Adrenal gland (tissue), 5 donors: ENCODE measurements at regions not wholly inside any gene's neighbourhood (a gene's known extent, or its start where the extent isn't known, plus 50 kb on each side); places are given as distances from the start of the nearest gene placed in this dataset.

Source experiments
- CTCF ChIP-seq, 6 experiments: fragments of 450-650 bp in 4 of 6; fragments of 200-600 bp in 2 of 6; sonication (generic) in 1 of 6; IDR thresholded peaks; 1 replicate in 5 of 6; 2 replicates in 1 of 6; pipeline versions ENCODE4 v1.5.1 to v1.8.0; 2016 to 2021; ENCODE audit warnings: antibody characterized with exemption in 6 of 6, mild to moderate bottlenecking in 2 of 6, moderate library complexity in 1 of 6
- POLR2A ChIP-seq, 2 donors: fragments of 450-650 bp; IDR thresholded peaks; one replicate each; pipeline ENCODE4 v1.6.1; 2017; ENCODE audit warnings: antibody characterized with exemption in 2 of 2, mild to moderate bottlenecking in 2 of 2, moderate library complexity in 1 of 2
- donor health status: DM: no; HTN: no; CAD: no.

DNA sequence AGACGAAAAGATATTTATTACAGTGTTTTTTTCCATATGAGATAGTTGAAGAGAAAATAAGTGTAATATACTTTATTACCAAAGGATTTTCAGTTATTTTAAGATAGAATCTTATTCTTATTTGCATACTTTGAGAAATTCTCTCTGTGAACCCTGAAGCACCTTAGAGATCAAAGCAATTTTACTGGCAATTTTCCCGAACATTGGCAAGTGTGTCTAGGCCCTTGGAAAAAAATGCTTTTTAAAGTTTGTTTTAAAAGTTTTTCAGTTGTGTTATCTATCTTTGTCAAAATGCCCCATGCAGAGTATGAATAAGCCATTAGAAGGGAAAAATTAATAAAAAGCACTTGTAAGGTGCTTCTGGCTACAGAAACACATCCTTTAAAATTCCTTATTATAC, 276.8 kb upstream of the HSF2 start:
- no peak for TF ChIP-seq CTCF (IDR thresholded peaks at IDR 0.05)
- no peak for TF ChIP-seq POLR2A (IDR thresholded peaks at IDR 0.05)
